ENCODE measurements at regions not wholly inside any gene's neighbourhood (a gene's known extent, or its start where the extent isn't known, plus 50 kb on each side); places are given as distances from the start of the nearest gene placed in this dataset.
A peak's percentile ranks its signal among the peaks of the same experiment; 100 is the strongest.

DNA sequence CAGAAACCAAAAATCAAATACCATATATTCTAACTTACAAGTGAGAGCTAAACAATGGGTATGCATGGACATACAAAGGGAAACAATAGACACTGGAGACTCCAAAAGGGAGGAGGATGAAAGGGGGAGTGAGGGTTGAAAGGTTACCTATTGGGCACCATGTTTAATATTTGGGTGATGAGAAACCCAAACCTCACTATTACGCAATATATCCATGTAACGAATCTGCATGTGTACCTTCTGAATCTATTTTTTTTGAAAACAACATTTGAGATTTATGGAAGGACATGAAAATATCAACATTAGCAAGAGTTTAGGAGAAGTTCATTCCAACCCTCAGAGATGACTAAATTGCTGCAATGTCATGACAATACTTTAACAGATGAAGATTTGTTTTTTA is 586.1 kb downstream of the GBA3 start:
- no peaks in the 10 kb centered on the region for H3K36me3 ChIP-seq (ENCODE audit: insufficient read depth, low read length)
- peak; percentile 2 for DNase-seq
- H3K4me3 ChIP-seq (ENCODE audit: low read length), result no peak overlapping the region
- no peaks in the 10 kb centered on the region for H3K27me3 ChIP-seq (ENCODE audit: low read length)
- H3K9ac ChIP-seq (ENCODE audit: low read length), result no peak overlapping the region
- no peak overlapping the region for H3K4me2 ChIP-seq (ENCODE audit: low read depth, low read length, poor library complexity, severe bottlenecking)
- H3K79me2 ChIP-seq (ENCODE audit: low read length), result no peaks in the 10 kb centered on the region
- H3K9me3 ChIP-seq (ENCODE audit: low read length), result no peaks in the 10 kb centered on the region
- H3K4me1 ChIP-seq (ENCODE audit: low read length), result peaks cover 7% of the 10 kb centered on the region
- H2AFZ ChIP-seq (ENCODE audit: low read length), result no peak overlapping the region
- no peak overlapping the region for H3K27ac ChIP-seq (ENCODE audit: low read length)
- no peaks in the 10 kb centered on the region for H3K9me2 ChIP-seq (replicated peaks; ENCODE audit: insufficient read depth, low read length)
- H4K20me1 ChIP-seq (ENCODE audit: insufficient read depth, low read depth, low read length), result no peaks in the 10 kb centered on the region

GRCh38 chr4:23276076-23276475 is 583.3 kb downstream of the GBA3 start:
- Histone ChIP-seq H3K9me3 (ENCODE audit: low read length) (no peaks in the 10 kb centered on the region), H3K79me2 (ENCODE audit: low read length) (no peaks in the 10 kb centered on the region), H3K27me3 (ENCODE audit: low read length) (no peaks in the 10 kb centered on the region), H3K4me3 (ENCODE audit: low read length) (no peak overlapping the region), H4K20me1 (ENCODE audit: insufficient read depth, low read depth, low read length) (no peaks in the 10 kb centered on the region), H3K27ac (ENCODE audit: low read length) (no peak overlapping the region), H3K4me2 (ENCODE audit: low read depth, low read length, poor library complexity, severe bottlenecking) (no peak overlapping the region), H3K36me3 (ENCODE audit: insufficient read depth, low read length) (no peaks in the 10 kb centered on the region), H3K9ac (ENCODE audit: low read length) (no peak overlapping the region), H3K9me2 (replicated peaks; ENCODE audit: insufficient read depth, low read length) (no peaks in the 10 kb centered on the region), H2AFZ (ENCODE audit: low read length) (no peak overlapping the region), H3K4me1 (ENCODE audit: low read length) (peaks cover 7% of the 10 kb centered on the region)
- DNase-seq, result no peak

DNA sequence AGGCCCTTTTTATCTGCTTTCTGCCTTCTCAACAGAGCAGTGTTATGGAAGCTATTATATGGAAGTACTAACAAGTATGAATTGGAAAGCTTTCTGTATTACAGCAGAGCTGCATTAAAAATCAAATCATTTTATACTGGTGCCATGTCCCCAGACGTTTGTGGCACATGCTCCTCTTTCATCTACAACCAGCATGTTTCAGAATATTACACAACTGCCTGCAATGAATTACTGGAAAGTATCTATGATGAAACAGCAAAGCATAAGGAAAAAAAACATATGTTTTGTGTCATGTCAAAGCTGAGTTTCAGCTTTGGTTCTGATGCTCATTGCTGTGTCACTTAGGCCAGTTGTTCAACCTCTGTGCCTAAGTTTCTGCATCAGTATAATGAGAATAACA is 576.8 kb downstream of the GBA3 start:
- no peaks in the 10 kb centered on the region for H4K20me1 ChIP-seq (ENCODE audit: insufficient read depth, low read depth, low read length)
- peak; percentile 27 for DNase-seq
- no peaks in the 10 kb centered on the region for H3K9me2 ChIP-seq (replicated peaks; ENCODE audit: insufficient read depth, low read length)
- H3K4me1 ChIP-seq (ENCODE audit: low read length), result no peaks in the 10 kb centered on the region
- H3K27me3 ChIP-seq (ENCODE audit: low read length), result no peaks in the 10 kb centered on the region
- H2AFZ ChIP-seq (ENCODE audit: low read length), result no peak overlapping the region
- H3K9ac ChIP-seq (ENCODE audit: low read length), result no peak overlapping the region
- H3K36me3 ChIP-seq (ENCODE audit: insufficient read depth, low read length), result no peaks in the 10 kb centered on the region
- H3K4me2 ChIP-seq (ENCODE audit: low read depth, low read length, poor library complexity, severe bottlenecking), result no peak overlapping the region
- H3K79me2 ChIP-seq (ENCODE audit: low read length), result no peaks in the 10 kb centered on the region
- H3K9me3 ChIP-seq (ENCODE audit: low read length), result no peaks in the 10 kb centered on the region
- no peak overlapping the region for H3K4me3 ChIP-seq (ENCODE audit: low read length)
- no peak overlapping the region for H3K27ac ChIP-seq (ENCODE audit: low read length)

DNA sequence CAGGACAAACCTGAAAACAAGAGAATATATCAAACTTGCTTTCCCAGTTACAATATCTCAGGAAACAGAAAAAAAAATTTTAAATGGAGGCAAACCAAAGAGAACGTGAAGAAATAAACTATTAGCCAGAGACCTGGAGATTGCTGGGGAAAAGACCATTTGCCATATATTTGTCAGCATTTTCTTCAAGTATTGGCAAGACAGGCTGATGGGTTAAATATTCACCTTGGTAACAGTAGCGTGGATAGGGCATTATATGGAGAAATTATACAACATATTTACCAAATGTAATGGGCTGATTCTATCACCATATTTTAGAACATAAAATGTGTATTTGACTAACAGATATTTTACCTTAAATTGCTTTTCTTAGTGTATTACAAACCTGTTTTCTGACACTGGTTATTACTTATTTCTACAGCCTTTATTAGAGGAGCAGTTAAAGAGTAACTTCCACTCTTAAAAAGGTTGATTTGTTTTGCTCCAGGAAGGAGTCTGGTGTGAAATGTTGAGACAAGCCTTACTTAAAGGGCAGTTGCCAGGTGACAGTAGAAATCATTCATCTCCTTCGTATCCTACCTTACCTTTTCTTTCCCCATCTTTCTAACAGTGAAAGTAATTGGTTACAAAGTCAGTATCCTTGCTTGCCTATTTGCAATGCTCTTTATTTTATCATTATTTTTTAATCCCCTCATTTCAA is 575.5 kb downstream of the GBA3 start:
- no peak overlapping the region for H3K9ac ChIP-seq (ENCODE audit: low read length)
- no peaks in the 10 kb centered on the region for H3K9me3 ChIP-seq (ENCODE audit: low read length)
- H4K20me1 ChIP-seq (ENCODE audit: insufficient read depth, low read depth, low read length), result no peaks in the 10 kb centered on the region
- H3K4me2 ChIP-seq (ENCODE audit: low read depth, low read length, poor library complexity, severe bottlenecking), result no peak overlapping the region
- peak; percentile 11 for DNase-seq
- H3K27ac ChIP-seq (ENCODE audit: low read length), result no peak overlapping the region
- H3K4me3 ChIP-seq (ENCODE audit: low read length), result no peak overlapping the region
- no peaks in the 10 kb centered on the region for H3K27me3 ChIP-seq (ENCODE audit: low read length)
- H2AFZ ChIP-seq (ENCODE audit: low read length), result no peak overlapping the region
- no peaks in the 10 kb centered on the region for H3K9me2 ChIP-seq (replicated peaks; ENCODE audit: insufficient read depth, low read length)
- H3K36me3 ChIP-seq (ENCODE audit: insufficient read depth, low read length), result no peaks in the 10 kb centered on the region
- H3K4me1 ChIP-seq (ENCODE audit: low read length), result no peaks in the 10 kb centered on the region
- no peaks in the 10 kb centered on the region for H3K79me2 ChIP-seq (ENCODE audit: low read length)

- Histone ChIP-seq H3K9me3 (ENCODE audit: low read length) (no peaks in the 10 kb centered on the region), H3K4me1 (ENCODE audit: low read length) (no peaks in the 10 kb centered on the region), H4K20me1 (ENCODE audit: insufficient read depth, low read depth, low read length) (no peaks in the 10 kb centered on the region), H3K9ac (ENCODE audit: low read length) (no peak overlapping the region), H3K9me2 (replicated peaks; ENCODE audit: insufficient read depth, low read length) (no peaks in the 10 kb centered on the region), H3K27me3 (ENCODE audit: low read length) (no peaks in the 10 kb centered on the region), H2AFZ (ENCODE audit: low read length) (no peak overlapping the region), H3K4me2 (ENCODE audit: low read depth, low read length, poor library complexity, severe bottlenecking) (no peak overlapping the region), H3K79me2 (ENCODE audit: low read length) (no peaks in the 10 kb centered on the region), H3K27ac (ENCODE audit: low read length) (no peak overlapping the region), H3K36me3 (ENCODE audit: insufficient read depth, low read length) (no peaks in the 10 kb centered on the region), H3K4me3 (ENCODE audit: low read length) (no peak overlapping the region)
- DNase-seq, result peak; percentile 35
These were observed 573.7 kb downstream of the GBA3 start for GRCh38 chr4:23266401-23266800.

GRCh38 chr4:23260511-23260910 is 567.8 kb downstream of the GBA3 start:
- H3K36me3 ChIP-seq (ENCODE audit: insufficient read depth, low read length), result no peaks in the 10 kb centered on the region
- H3K27ac ChIP-seq (ENCODE audit: low read length), result no peak overlapping the region
- no peaks in the 10 kb centered on the region for H4K20me1 ChIP-seq (ENCODE audit: insufficient read depth, low read depth, low read length)
- H3K27me3 ChIP-seq (ENCODE audit: low read length), result no peaks in the 10 kb centered on the region
- H3K4me1 ChIP-seq (ENCODE audit: low read length), result no peaks in the 10 kb centered on the region
- H3K4me2 ChIP-seq (ENCODE audit: low read depth, low read length, poor library complexity, severe bottlenecking), result no peak overlapping the region
- no peaks in the 10 kb centered on the region for H3K79me2 ChIP-seq (ENCODE audit: low read length)
- H3K4me3 ChIP-seq (ENCODE audit: low read length), result no peak overlapping the region
- no peak for DNase-seq
- no peak overlapping the region for H3K9ac ChIP-seq (ENCODE audit: low read length)
- H2AFZ ChIP-seq (ENCODE audit: low read length), result no peak overlapping the region
- no peaks in the 10 kb centered on the region for H3K9me2 ChIP-seq (replicated peaks; ENCODE audit: insufficient read depth, low read length)
- no peaks in the 10 kb centered on the region for H3K9me3 ChIP-seq (ENCODE audit: low read length)

- no peak overlapping the region for H2AFZ ChIP-seq (ENCODE audit: low read length)
- no peak overlapping the region for H3K27ac ChIP-seq (ENCODE audit: low read length)
- no peaks in the 10 kb centered on the region for H4K20me1 ChIP-seq (ENCODE audit: insufficient read depth, low read depth, low read length)
- H3K9me3 ChIP-seq (ENCODE audit: low read length), result no peaks in the 10 kb centered on the region
- H3K27me3 ChIP-seq (ENCODE audit: low read length), result no peaks in the 10 kb centered on the region
- no peaks in the 10 kb centered on the region for H3K36me3 ChIP-seq (ENCODE audit: insufficient read depth, low read length)
- no peaks in the 10 kb centered on the region for H3K4me1 ChIP-seq (ENCODE audit: low read length)
- no peaks in the 10 kb centered on the region for H3K9me2 ChIP-seq (replicated peaks; ENCODE audit: insufficient read depth, low read length)
- H3K9ac ChIP-seq (ENCODE audit: low read length), result no peak overlapping the region
- H3K4me2 ChIP-seq (ENCODE audit: low read depth, low read length, poor library complexity, severe bottlenecking), result no peak overlapping the region
- no peak for DNase-seq
- H3K79me2 ChIP-seq (ENCODE audit: low read length), result no peaks in the 10 kb centered on the region
- no peak overlapping the region for H3K4me3 ChIP-seq (ENCODE audit: low read length)
These were observed 552.6 kb downstream of the GBA3 start for GRCh38 chr4:23245203-23245832.

DNA sequence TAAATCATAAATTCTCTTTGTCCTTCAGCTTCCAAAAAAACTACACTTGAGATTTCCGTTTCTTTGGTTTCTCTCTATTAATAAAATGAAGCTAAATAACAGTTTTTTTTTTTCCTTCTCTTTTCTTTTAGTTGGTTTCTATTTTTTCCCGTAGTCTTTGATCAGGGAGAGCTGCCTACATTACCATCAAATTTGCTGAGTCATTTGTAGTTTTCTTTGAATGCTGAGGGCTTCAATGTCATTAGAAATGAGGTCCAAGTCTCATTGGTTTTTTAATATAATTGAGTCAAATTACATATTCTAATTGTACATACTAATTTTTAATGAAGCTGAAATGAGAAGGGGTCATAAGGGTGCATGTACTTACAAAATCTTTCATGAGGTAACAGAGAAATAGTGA is 550.2 kb downstream of the GBA3 start:
- no peak overlapping the region for H2AFZ ChIP-seq (ENCODE audit: low read length)
- no peak for DNase-seq
- no peaks in the 10 kb centered on the region for H3K9me3 ChIP-seq (ENCODE audit: low read length)

More for the DNA sequence above, 550.2 kb downstream of the GBA3 start:
- Histone ChIP-seq H3K27ac (ENCODE audit: low read length) (no peak overlapping the region), H3K4me3 (ENCODE audit: low read length) (no peak overlapping the region), H3K9me2 (replicated peaks; ENCODE audit: insufficient read depth, low read length) (no peaks in the 10 kb centered on the region), H3K4me2 (ENCODE audit: low read depth, low read length, poor library complexity, severe bottlenecking) (no peak overlapping the region), H3K79me2 (ENCODE audit: low read length) (no peaks in the 10 kb centered on the region), H4K20me1 (ENCODE audit: insufficient read depth, low read depth, low read length) (no peaks in the 10 kb centered on the region), H3K4me1 (ENCODE audit: low read length) (no peaks in the 10 kb centered on the region), H3K36me3 (ENCODE audit: insufficient read depth, low read length) (no peaks in the 10 kb centered on the region), H3K9ac (ENCODE audit: low read length) (no peak overlapping the region), H3K27me3 (ENCODE audit: low read length) (no peaks in the 10 kb centered on the region)
